Stimulated activated naive CD4-positive, alpha-beta T cell (primary cell): ENCODE measurements at regions not wholly inside any gene's neighbourhood (a gene's known extent, or its start where the extent isn't known, plus 50 kb on each side); places are given as distances from the start of the nearest gene placed in this dataset.
"Not testable (repeated sequence)": the region's sequence is repeated elsewhere in the genome, so short reads cannot be mapped to it uniquely, and the experiment has no call there.

Source experiments
- DNase-seq, 6 experiments: peaks; one replicate each; lab custom pipeline; 2025; lab: John Stamatoyannopoulos, UW

DNA sequence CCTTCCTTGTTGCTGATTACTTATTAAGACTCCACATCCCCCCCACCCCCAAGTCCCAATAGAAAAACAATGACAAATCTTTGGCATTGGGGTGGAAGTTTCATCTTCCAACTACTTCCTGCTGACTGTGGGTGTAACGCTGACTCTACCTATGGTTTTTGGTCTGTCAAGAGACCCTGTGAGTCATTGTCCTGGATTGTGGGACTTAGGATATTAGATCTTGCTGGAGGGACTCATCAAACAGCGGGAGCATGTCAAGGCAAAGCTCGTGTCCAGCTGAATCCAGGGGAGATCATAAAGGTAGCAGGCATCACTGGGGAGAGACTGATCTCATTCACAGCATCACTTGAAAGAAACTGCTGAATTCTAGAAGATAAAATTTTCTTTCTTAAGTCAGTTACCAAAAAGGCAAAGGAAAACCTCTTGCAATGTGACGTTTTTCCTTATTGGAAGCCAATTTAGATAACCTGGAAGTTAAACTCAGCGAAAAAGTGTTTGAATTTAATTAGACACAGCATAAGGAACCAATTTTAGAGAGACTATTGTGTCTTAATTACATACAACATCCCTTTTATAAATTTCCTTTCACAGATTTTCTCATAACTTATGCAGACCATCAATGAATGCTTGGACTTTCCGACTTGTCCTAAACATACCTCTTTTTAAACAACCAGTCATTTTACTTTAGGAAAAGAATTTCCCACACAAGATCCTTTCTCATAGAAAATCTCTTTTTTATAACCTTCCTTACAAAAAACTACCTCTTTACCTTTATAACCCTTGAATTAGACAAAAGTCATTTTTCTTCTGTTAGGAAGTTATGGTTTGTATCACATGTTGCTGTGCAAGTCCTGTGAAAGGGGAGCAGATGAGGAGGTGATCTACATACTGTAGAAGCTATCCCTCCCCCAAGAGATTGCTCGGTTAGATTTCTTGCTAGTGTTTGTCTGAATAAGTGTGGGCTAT is 94.6 kb upstream of the SCAF11 start:
- DNase-seq, result no peak

DNA sequence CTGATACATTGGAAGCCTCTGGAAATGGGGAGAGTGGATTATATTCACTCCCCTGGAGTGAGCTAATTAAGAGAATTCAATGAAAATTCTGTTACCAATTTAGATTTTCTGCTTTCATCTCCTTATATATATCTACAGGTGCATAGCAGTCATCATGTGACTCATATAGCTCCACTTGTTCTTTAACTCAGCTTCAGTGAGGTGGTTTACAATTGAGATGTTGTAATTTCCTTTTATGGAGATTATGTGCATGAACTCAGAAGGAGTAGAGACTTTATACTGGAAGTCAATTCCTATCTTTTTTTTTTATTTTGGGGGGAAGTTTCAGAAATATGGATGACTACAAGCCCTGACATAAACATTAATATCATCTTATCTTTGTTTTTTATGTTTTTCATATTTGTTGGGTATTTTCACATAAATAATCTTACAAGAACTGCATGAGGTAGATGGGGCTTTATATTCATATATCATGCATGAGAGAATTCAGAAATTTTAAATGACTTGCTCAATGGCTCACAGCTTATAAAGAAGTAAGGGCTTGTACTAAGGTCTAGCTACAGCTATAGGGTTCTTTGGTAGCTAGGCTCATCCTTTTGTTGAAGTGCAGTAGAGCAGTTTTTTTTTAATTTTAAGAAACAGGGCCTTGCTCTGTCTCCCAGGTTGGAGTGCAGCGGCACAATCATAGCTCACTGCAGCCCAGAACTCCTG is 92.3 kb upstream of the SCAF11 start:
- no peak for DNase-seq

DNA sequence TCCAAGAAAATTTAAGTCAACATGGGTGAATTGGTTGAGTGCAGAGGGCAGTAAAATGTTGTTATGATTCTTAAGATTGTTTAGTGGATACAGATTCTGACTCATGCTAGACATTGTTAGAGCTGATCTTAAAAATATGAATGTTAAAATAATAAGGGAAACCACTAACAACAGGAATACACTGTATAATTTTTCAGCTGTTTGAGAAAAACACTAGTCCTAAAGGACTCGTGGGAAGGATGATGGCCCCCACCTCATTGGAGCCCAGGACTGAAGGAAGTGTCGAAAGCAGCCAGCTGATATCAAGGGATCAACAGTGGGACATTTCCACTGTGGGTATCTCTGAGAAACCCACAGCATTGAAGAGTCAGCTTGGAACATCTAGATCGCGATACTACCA is 82.9 kb upstream of the SCAF11 start:
- no peak for DNase-seq

DNA sequence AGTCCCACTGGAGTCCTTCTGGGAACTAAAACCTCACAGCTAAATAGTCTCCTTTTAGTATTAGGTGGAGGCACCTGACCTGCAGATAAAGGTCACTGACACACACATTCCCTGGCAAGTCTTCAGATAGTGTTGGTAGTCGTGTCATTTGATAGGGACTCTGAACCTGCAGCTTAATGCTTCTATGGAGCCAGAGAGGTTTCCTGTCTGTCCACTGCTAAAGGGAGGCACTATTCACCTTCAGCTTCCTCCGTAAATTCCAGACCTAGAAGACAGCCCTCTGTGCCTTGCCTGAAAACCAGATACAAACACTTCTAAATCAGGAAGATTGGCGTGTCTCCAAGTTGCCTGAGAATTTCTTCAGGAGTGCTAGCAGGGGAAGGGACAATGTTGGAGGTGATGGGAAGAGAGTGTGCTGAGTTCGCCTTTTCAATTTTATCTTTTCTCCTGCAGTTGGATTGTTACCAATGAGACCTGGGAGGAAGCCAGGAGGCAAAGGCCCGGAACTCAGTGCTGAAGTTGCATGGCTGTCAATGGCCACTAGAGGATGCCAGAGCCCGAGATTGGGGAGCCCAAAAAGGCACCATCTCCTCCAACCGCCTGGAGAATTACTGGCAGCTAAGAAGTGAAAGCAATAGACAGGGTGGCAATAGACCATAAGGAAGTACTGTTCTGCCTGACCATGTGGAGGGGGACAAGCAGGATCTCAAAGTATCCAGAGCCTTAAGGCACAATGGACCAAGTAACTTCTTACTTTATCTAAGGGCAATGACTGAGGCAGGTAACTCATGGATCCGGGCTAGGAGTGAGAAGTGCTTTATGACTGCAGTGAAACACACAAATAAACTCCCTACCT is 81.6 kb upstream of the SCAF11 start:
- DNase-seq, result peak; percentile 9 to 57 (median 32)

DNA sequence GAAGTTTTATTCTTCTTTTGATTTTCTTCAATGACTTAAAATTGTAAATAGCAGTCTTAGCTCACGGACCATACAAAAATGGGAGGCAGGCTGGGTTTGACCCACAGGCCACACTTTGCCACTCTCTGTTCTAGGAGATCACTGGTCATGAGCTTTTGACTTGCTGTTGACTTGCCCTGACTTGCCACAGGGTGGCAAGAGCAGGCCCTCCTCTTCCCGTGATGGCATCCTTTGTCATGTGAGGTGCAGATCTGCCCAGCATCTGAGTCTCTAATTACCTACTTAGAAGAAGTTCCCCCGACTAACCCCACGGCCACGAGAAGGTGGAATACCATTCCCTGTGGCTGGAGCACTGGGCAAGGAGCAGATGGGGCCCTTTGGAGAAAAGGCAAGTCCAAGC is 81.0 kb upstream of the SCAF11 start:
- no peak for DNase-seq

DNA sequence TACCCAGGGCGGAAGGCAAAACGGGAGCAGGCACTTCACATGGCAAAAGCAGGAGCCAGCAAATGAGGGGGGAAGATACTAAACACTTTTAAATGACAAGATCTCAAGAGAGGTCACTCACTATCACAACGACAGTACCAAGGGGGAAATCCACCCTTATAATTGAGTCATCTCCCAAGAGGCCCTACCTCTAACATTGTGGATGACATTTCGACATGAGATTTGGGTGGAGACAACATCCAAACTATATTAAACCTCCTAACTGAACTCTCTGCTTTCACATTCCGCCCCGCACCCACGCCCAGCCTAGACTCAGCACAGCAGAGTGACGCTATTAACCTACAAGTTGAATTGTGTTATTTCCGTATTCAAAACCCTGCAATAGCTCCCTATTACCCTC is 76.7 kb upstream of the SCAF11 start:
- no peak for DNase-seq

- DNase-seq, result no peak
These were observed 75.2 kb upstream of the SCAF11 start for GRCh38 chr12:46065412-46066166.

DNA sequence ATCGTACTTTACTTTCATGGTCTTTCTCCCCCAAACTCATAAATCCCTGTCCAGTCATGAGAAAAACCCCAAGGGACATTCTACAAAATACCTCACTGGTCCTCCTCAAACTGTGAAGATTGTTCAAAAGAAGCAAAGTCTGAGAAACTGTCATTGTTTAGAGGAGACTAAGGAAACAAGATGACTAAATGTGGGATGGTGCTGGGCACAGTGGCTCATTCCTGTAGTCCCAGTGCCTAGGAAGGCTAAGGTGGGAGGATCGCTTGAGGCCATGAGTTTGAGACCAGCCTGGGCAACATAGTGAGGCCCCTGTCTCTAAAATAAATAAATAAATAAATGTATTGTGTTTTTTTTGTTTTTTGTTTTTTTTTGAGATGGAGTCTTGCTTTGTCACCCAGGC is 74.2 kb upstream of the SCAF11 start:
- no peak for DNase-seq

DNA sequence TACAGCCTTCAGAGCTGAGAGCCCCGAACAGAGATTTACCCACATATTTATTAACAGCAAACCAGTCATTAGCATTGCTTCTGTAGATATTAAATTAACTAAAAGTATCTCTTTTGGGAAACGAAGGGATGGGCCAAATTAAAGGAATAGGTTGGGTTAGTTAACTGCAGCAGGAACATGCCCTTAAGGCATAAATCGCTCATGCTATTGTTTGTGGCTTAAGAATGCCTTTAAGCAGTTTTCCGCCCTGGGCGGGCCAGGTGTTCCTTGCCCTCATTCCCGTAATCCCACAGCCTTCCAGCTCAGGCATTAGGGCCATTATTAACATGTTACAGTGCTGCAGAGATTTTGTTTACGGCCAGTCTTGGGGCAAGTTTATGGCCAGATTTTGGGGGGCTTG is 68.3 kb upstream of the SCAF11 start:
- not testable (repeated sequence) for DNase-seq

DNA sequence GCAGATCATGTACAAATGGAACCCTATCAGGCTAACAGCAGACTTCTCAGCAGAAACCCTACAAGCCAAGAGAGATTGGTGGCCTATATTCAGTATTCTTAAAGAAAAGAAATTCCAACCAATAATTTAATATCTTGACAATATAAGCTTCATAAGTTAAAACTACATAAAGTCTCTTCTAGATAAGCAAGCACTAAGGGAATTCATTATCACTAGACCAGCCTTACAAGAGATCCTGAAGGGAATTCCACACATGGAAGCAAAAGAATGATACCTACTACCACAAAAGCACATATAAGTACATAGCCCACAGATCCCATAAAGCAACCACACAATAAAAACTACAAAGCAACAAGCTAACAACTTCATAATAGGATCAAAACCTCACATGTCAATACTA is 60.4 kb upstream of the SCAF11 start:
- no peak for DNase-seq

DNA sequence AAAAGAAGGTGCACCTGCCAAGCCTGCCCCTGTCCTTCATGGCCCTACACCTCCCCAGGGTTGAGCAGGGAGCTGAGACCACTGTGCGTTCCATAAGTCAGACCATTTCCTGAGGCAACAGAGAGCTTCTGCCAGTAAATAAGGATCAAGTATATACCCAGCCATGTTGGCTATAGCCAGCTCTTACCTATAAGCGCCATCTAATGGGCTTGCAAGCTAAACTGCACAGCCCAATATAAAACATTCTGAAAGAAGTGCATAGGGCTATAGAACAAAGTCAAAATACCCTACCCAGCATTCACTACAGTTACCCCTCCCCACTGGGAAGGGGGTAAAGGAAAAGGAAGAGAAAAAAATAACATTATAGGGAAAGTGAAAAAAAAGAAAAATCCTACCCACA is 59.3 kb upstream of the SCAF11 start:
- no peak for DNase-seq

DNA sequence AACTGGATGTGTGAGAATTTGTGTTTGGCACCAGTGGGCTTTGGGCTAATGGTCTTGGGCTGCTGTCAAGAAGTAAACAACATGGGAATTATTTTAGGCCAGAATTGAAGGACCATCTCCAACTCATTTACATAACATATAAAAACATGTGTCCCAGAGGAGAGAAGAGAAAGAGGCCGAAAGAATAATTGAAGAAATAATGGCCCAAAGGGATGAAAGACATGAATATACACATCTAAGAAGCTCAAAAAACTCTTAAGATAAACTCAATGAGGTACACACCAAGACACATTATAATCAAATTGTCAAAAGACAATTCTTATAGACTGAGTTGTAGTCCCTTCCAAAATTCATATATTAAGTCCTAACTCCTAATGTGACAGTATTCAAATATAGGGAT is 56.1 kb upstream of the SCAF11 start:
- DNase-seq, result no peak

DNA sequence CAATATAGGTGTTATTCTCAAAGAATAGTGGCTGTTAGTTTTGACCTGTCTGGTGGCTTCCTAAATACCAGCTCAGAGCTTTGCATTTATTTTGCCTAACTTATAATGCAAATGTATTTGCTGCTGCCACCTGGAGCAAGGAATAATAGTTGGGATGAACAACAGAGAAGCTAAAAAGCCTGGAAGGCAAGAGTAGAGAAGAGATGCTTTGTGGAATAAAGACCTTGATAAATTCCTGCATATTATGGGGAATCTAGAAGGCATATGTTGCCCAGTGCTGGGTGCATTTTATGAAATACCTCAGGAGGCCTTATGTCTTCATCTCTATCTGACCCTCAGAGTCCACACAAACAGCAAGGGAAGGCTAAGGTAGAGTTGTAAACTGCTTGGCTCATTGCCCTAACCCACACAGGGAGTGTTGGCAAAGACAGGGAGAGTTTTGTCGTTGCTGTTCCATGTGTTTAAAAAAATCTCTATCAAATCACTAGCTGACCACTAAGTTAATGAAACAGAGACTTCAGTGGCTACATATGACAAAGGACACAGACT is 53.7 kb upstream of the SCAF11 start:
- DNase-seq, result no peak
